Endothelial cell of umbilical vein (primary cell): ENCODE measurements at regions not wholly inside any gene's neighbourhood (a gene's known extent, or its start where the extent isn't known, plus 50 kb on each side); places are given as distances from the start of the nearest gene placed in this dataset.

ENCODE experiments used
- BruUV-seq: library from RNA; stranded (reverse); fragments of 400-500 nt; replicated peaks from 2 replicates; lab custom pipeline; 2021; lab: Mats Ljungman, UMichigan
- CTCF ChIA-PET: fragments of 300-600, 350-600 bp; sonication (Branson Sonifier 250); formaldehyde crosslinking; loops from one replicate; lab custom pipeline; 2021; ENCODE audit warnings: antibody characterized with exemption, inconsistent platforms; lab: Charles Lee
- POLR2A ChIA-PET: fragments of 300-600, 350-600 bp; sonication (Branson Sonifier 250); formaldehyde crosslinking; loops from one replicate; lab custom pipeline; 2021; ENCODE audit warnings: antibody characterized with exemption, inconsistent platforms; lab: Charles Lee
- DNase-seq: peaks from one replicate; pipeline ENCODE4 v3.0.0-alpha.2; 2011; ENCODE audit warnings: low read depth, low spot score
- FAIRE-seq: peaks from 2 replicates; lab custom pipeline; 2011; peaks lifted over from hg19 to GRCh38; lab: Jason Lieb, UNC
- H2AFZ ChIP-seq: 2 replicates; pipeline ENCODE4 v1.6.0; 2012; ENCODE audit warnings: low read depth, low read length, control low read depth, inconsistent platforms
- H3K27ac ChIP-seq: 2 replicates; pipeline ENCODE4 v1.5.1; 2011; ENCODE audit warnings: low read depth, mild to moderate bottlenecking, control low read depth, low read length, moderate library complexity; ENCODE audit not compliant: insufficient read depth
- H3K27me3 ChIP-seq, 2 experiments: 2 replicates each; pipeline versions ENCODE4 v1.6.0 to v1.6.1; 2011; ENCODE audit warnings: low read length in 2 of 2, mixed read lengths in 1 of 2; ENCODE audit not compliant: control insufficient read depth in 2 of 2, insufficient read depth in 2 of 2
- H3K36me3 ChIP-seq, 2 experiments: 2 replicates in 1 of 2; 3 replicates in 1 of 2; pipeline ENCODE4 v1.5.1; 2011; ENCODE audit warnings: low read length in 2 of 2, mild to moderate bottlenecking in 1 of 2, moderate library complexity in 1 of 2; ENCODE audit not compliant: control insufficient read depth in 2 of 2, insufficient read depth in 2 of 2; ENCODE audit errors: extremely low read depth in 1 of 2
- H3K4me1 ChIP-seq: 3 replicates; pipeline ENCODE4 v1.5.1; 2011; ENCODE audit warnings: mild to moderate bottlenecking, low read length; ENCODE audit not compliant: control insufficient read depth, insufficient read depth; ENCODE audit errors: extremely low read depth
- H3K4me2 ChIP-seq: 2 replicates; pipeline ENCODE4 v1.6.1; 2011; ENCODE audit warnings: low read length, control low read depth, mixed read lengths; ENCODE audit not compliant: insufficient read depth
- H3K4me3 ChIP-seq, 3 experiments: fragments of 200-600 bp in 1 of 3; sonication (generic), shearing (Covaris generic) in 1 of 3; replicated peaks in 1 of 3; 2 replicates each; pipeline ENCODE4 v1.5.1; 2011 to 2016; ENCODE audit warnings: control low read depth in 3 of 3, low read length in 3 of 3, mild to moderate bottlenecking in 2 of 3, inconsistent platforms in 1 of 3, low read depth in 1 of 3, moderate library complexity in 1 of 3; ENCODE audit not compliant: insufficient read depth in 1 of 3
- H3K79me2 ChIP-seq: 2 replicates; pipeline ENCODE4 v1.6.0; 2012; ENCODE audit warnings: low read length, inconsistent platforms; ENCODE audit not compliant: control insufficient read depth, insufficient read depth
- H3K9ac ChIP-seq: replicated peaks from 2 replicates; pipeline ENCODE3; 2011; ENCODE audit warnings: low read length, control low read depth; ENCODE audit not compliant: insufficient read depth; ENCODE audit errors: extremely low read depth
- H3K9me1 ChIP-seq: replicated peaks from 3 replicates; pipeline ENCODE4 v1.6.0; 2011; ENCODE audit warnings: mild to moderate bottlenecking, low read length; ENCODE audit not compliant: control insufficient read depth, insufficient read depth; ENCODE audit errors: extremely low read depth
- H3K9me3 ChIP-seq: replicated peaks from 2 replicates; pipeline ENCODE4 v1.5.1; 2012; ENCODE audit warnings: low read length, inconsistent platforms; ENCODE audit not compliant: control insufficient read depth, insufficient read depth
- H4K20me1 ChIP-seq: replicated peaks from 2 replicates; pipeline ENCODE3; 2011; ENCODE audit warnings: mild to moderate bottlenecking, low read length; ENCODE audit not compliant: control insufficient read depth, insufficient read depth; ENCODE audit errors: extremely low read depth
- EZH2 ChIP-seq: IDR thresholded peaks from 2 replicates; pipeline ENCODE4 v1.6.1; 2012; ENCODE audit warnings: borderline replicate concordance, low read depth, mild to moderate bottlenecking, moderate library complexity, low read length, inconsistent platforms; ENCODE audit not compliant: severe bottlenecking
- FOS ChIP-seq: IDR thresholded peaks from 2 replicates; pipeline ENCODE4 v1.6.1; 2011; ENCODE audit warnings: mild to moderate bottlenecking, low read length, moderate library complexity, borderline replicate concordance; ENCODE audit not compliant: insufficient read depth
- GATA2 ChIP-seq: IDR thresholded peaks from 2 replicates; pipeline ENCODE4 v1.7.0; 2011; ENCODE audit warnings: low read depth, mild to moderate bottlenecking, moderate library complexity, mixed read lengths, low read length; ENCODE audit not compliant: insufficient read length, insufficient read depth
- JUN ChIP-seq: IDR thresholded peaks from 2 replicates; pipeline ENCODE4 v1.6.1; 2011; ENCODE audit warnings: borderline replicate concordance, low read depth; ENCODE audit not compliant: insufficient read length, insufficient read depth
- MAX ChIP-seq: IDR thresholded peaks from 2 replicates; pipeline ENCODE4 v1.6.1; 2011; ENCODE audit not compliant: insufficient read depth, insufficient read length
- MYC ChIP-seq: IDR thresholded peaks from one replicate; pipeline ENCODE4 v1.6.1; 2011; ENCODE audit warnings: mild to moderate bottlenecking, low read depth, low read length
- POLR2A ChIP-seq: IDR thresholded peaks from 2 replicates; pipeline ENCODE4 v1.6.1; 2012; ENCODE audit warnings: low read depth, mild to moderate bottlenecking, control low read depth, low read length
- POLR2AphosphoS5 ChIP-seq: IDR thresholded peaks from 2 replicates; pipeline ENCODE4 v1.6.1; 2012; ENCODE audit warnings: low read depth, mild to moderate bottlenecking, control low read depth, low read length, moderate library complexity; ENCODE audit not compliant: insufficient read depth
- dilution Hi-C: fragments of 300-500 bp; cut with MboI; formaldehyde crosslinking; loops from one replicate; pipeline ENCODE4 v1.15.0; 2019; ENCODE audit warnings: low sequenced_read_pairs; ENCODE audit not compliant: extremely low pct_ligation_motif_present
- intact Hi-C: fragments of 100-400 bp; cut with micrococcal nuclease; formaldehyde crosslinking; loops from one replicate; pipeline ENCODE4 v1.10.0; 2022
- TF ChIP-seq, protein P1 (sequence below), 2 donors: IDR thresholded peaks; 1 replicate in 1 of 2; 2 replicates in 1 of 2; pipeline ENCODE4 v1.5.1; 2011; ENCODE audit warnings: low read length in 2 of 2, mild to moderate bottlenecking in 2 of 2, moderate library complexity in 2 of 2, control low read depth in 1 of 2, inconsistent platforms in 1 of 2, low read depth in 1 of 2; ENCODE audit not compliant: insufficient read depth in 1 of 2; ENCODE audit errors: extremely low read depth in 1 of 2

DNA sequence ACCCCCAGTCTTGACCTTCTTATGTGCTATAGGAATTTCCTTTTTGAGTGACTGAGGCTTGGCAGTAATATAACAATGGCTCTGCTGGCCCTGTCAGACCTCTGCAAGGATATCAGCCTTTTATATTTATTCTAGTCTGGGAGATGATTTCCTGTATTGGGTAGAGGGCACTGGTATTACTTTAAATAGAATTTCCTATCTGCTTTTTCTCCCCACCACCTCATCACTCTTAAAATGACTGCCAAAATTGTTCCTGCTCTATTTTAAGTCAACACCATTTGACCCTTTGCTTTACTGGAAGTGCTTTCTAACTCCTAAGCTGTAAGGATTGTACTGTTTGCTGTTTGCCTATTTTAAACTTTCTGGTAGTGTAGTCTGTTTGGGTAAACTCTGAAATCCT, 658.4 kb upstream of the FSHR start:
- no peak overlapping the region for H3K27ac ChIP-seq
- H3K4me2 ChIP-seq: no peak overlapping the region
- H3K36me3 ChIP-seq: no peaks in the 10 kb centered on the region
- no peak overlapping the region for H3K4me3 ChIP-seq
- TF ChIP-seq MAX (no peak), GATA2 (no peak), POLR2A (no peak), JUN (no peak), MYC (no peak), POLR2AphosphoS5 (no peak), EZH2 (no peak), FOS (no peak)
- TF ChIP-seq, protein P1, sequence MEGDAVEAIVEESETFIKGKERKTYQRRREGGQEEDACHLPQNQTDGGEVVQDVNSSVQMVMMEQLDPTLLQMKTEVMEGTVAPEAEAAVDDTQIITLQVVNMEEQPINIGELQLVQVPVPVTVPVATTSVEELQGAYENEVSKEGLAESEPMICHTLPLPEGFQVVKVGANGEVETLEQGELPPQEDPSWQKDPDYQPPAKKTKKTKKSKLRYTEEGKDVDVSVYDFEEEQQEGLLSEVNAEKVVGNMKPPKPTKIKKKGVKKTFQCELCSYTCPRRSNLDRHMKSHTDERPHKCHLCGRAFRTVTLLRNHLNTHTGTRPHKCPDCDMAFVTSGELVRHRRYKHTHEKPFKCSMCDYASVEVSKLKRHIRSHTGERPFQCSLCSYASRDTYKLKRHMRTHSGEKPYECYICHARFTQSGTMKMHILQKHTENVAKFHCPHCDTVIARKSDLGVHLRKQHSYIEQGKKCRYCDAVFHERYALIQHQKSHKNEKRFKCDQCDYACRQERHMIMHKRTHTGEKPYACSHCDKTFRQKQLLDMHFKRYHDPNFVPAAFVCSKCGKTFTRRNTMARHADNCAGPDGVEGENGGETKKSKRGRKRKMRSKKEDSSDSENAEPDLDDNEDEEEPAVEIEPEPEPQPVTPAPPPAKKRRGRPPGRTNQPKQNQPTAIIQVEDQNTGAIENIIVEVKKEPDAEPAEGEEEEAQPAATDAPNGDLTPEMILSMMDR (IDR thresholded peaks at IDR 0.05; ENCODE audit: extremely low read depth in 1 of 2, insufficient read depth in 1 of 2, low read depth in 1 of 2, low read length in 2 of 2): no peak
- H3K4me1 ChIP-seq: no peaks in the 10 kb centered on the region
- CTCF ChIA-PET: no interaction called here
- intact Hi-C loops: no loop called here
- H3K9me1 ChIP-seq: no peaks in the 10 kb centered on the region
- no peaks in the 10 kb centered on the region for H3K9me3 ChIP-seq
- POLR2A ChIA-PET: no interaction called here
- H3K9ac ChIP-seq: no peak overlapping the region
- dilution Hi-C loops: no loop called here
- DNase-seq: no peak
- no peak overlapping the region for H2AFZ ChIP-seq
- no TSS peak for BruUV-seq
- H3K79me2 ChIP-seq: no peaks in the 10 kb centered on the region
- H4K20me1 ChIP-seq: no peaks in the 10 kb centered on the region
- no peak for FAIRE-seq
- H3K27me3 ChIP-seq: no peaks in the 10 kb centered on the region
